Hepatocyte (in vitro differentiated cells): ENCODE measurements at regions not wholly inside any gene's neighbourhood (a gene's known extent, or its start where the extent isn't known, plus 50 kb on each side); places are given as distances from the start of the nearest gene placed in this dataset.

ENCODE experiments used
- DNase-seq: peaks from one replicate; pipeline ENCODE4 v3.0.0-alpha.2; 2016; ENCODE audit warnings: low spot score
- H2AFZ ChIP-seq: fragments of 200-600 bp; sonication (generic); 2 replicates; pipeline ENCODE4 v1.6.0; 2016; ENCODE audit warnings: antibody characterized with exemption, mild to moderate bottlenecking
- H3K27ac ChIP-seq: fragments of 200-600 bp; sonication (generic); 2 replicates; pipeline ENCODE4 v1.5.1; 2016; ENCODE audit warnings: mild to moderate bottlenecking
- H3K27me3 ChIP-seq: fragments of 200-600 bp; sonication (generic); 2 replicates; pipeline ENCODE4 v1.6.1; 2016
- H3K36me3 ChIP-seq: fragments of 200-600 bp; sonication (generic); replicated peaks from 2 replicates; pipeline ENCODE4 v1.5.1; 2016; ENCODE audit warnings: low read depth; ENCODE audit not compliant: insufficient read depth
- H3K4me1 ChIP-seq: fragments of 200-600 bp; sonication (generic); 2 replicates; pipeline ENCODE4 v1.5.1; 2016; ENCODE audit warnings: mild to moderate bottlenecking, moderate library complexity; ENCODE audit not compliant: insufficient read depth
- H3K4me2 ChIP-seq: fragments of 200-600 bp; sonication (generic); 2 replicates; pipeline ENCODE4 v1.6.0; 2016
- H3K4me3 ChIP-seq: fragments of 200-600 bp; sonication (generic); 2 replicates; pipeline ENCODE4 v1.5.1; 2016; ENCODE audit warnings: mild to moderate bottlenecking
- H3K79me2 ChIP-seq: fragments of 200-600 bp; sonication (generic); 2 replicates; pipeline ENCODE4 v1.6.0; 2017; ENCODE audit warnings: mild to moderate bottlenecking
- H3K9me2 ChIP-seq: fragments of 200-600 bp; sonication (generic); replicated peaks from 2 replicates; pipeline ENCODE4 v1.6.0; 2017; ENCODE audit warnings: mild to moderate bottlenecking; ENCODE audit not compliant: insufficient read depth
- H3K9me3 ChIP-seq: fragments of 200-600 bp; sonication (generic); 2 replicates; pipeline ENCODE4 v1.5.1; 2016; ENCODE audit warnings: low read depth, mild to moderate bottlenecking
- H4K20me1 ChIP-seq: fragments of 200-600 bp; sonication (generic); 2 replicates; pipeline ENCODE4 v1.6.0; 2016; ENCODE audit warnings: mild to moderate bottlenecking; ENCODE audit not compliant: insufficient read depth, poor library complexity, severe bottlenecking
- EZH2 ChIP-seq: fragments of 200-600 bp; sonication (generic); IDR thresholded peaks from 2 replicates; pipeline ENCODE4 v1.6.1; 2016; ENCODE audit warnings: antibody characterized with exemption, mild to moderate bottlenecking, borderline replicate concordance
- EZH2phosphoT487 ChIP-seq: fragments of 200-600 bp; sonication (generic); IDR thresholded peaks from one replicate; pipeline ENCODE4 v1.6.1; 2018; ENCODE audit warnings: antibody characterized with exemption, mild to moderate bottlenecking, low read depth, moderate library complexity; ENCODE audit not compliant: unreplicated experiment, severe bottlenecking
- WGBS: methylation state at CpG from one replicate; pipeline ENCODE4 v1.1.6; 2016; ENCODE audit warnings: low lambda C conversion rate; ENCODE audit errors: missing lambda C conversion rate; 5-methylcytosine and 5-hydroxymethylcytosine counted together
- TF ChIP-seq, protein P1 (sequence below): fragments of 200-600 bp; sonication (generic); IDR thresholded peaks from 2 replicates; pipeline ENCODE4 v1.5.1; 2016; ENCODE audit warnings: antibody characterized with exemption, mild to moderate bottlenecking; ENCODE audit not compliant: poor library complexity

GRCh38 chr9:118896324-118897000 is 472.8 kb downstream of the BRINP1 start:
- no peaks in the 10 kb centered on the region for H3K27me3 ChIP-seq
- no peaks in the 10 kb centered on the region for H3K79me2 ChIP-seq
- no peak overlapping the region for H3K27ac ChIP-seq
- DNase-seq = no peak
- H3K9me2 ChIP-seq = no peaks in the 10 kb centered on the region
- no peak overlapping the region for H2AFZ ChIP-seq
- H3K9me3 ChIP-seq = no peaks in the 10 kb centered on the region
- H3K36me3 ChIP-seq = no peaks in the 10 kb centered on the region
- H3K4me1 ChIP-seq = no peaks in the 10 kb centered on the region
- 92% methylated on average over 4 of the region's 4 CpGs for WGBS
- H4K20me1 ChIP-seq = no peaks in the 10 kb centered on the region
- no peak overlapping the region for H3K4me2 ChIP-seq
- H3K4me3 ChIP-seq = no peak overlapping the region
- TF ChIP-seq, protein P1, sequence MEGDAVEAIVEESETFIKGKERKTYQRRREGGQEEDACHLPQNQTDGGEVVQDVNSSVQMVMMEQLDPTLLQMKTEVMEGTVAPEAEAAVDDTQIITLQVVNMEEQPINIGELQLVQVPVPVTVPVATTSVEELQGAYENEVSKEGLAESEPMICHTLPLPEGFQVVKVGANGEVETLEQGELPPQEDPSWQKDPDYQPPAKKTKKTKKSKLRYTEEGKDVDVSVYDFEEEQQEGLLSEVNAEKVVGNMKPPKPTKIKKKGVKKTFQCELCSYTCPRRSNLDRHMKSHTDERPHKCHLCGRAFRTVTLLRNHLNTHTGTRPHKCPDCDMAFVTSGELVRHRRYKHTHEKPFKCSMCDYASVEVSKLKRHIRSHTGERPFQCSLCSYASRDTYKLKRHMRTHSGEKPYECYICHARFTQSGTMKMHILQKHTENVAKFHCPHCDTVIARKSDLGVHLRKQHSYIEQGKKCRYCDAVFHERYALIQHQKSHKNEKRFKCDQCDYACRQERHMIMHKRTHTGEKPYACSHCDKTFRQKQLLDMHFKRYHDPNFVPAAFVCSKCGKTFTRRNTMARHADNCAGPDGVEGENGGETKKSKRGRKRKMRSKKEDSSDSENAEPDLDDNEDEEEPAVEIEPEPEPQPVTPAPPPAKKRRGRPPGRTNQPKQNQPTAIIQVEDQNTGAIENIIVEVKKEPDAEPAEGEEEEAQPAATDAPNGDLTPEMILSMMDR = no peak
- TF ChIP-seq EZH2 (no peak), EZH2phosphoT487 (no peak)

- no peaks in the 10 kb centered on the region for H3K36me3 ChIP-seq
- H3K4me3 ChIP-seq = no peak overlapping the region
- no peak overlapping the region for H3K4me2 ChIP-seq
- no peaks in the 10 kb centered on the region for H3K79me2 ChIP-seq
- TF ChIP-seq EZH2phosphoT487 (no peak), EZH2 (no peak)
- TF ChIP-seq, protein P1 = no peak
- H3K4me1 ChIP-seq = no peaks in the 10 kb centered on the region
- no peaks in the 10 kb centered on the region for H4K20me1 ChIP-seq
- no peaks in the 10 kb centered on the region for H3K9me2 ChIP-seq
- DNase-seq = no peak
- no peak overlapping the region for H2AFZ ChIP-seq
- no peaks in the 10 kb centered on the region for H3K27me3 ChIP-seq
- no peak overlapping the region for H3K27ac ChIP-seq
- H3K9me3 ChIP-seq = no peaks in the 10 kb centered on the region
Measured at GRCh38 chr9:118918180-118918579, 451.1 kb downstream of the BRINP1 start.

DNA sequence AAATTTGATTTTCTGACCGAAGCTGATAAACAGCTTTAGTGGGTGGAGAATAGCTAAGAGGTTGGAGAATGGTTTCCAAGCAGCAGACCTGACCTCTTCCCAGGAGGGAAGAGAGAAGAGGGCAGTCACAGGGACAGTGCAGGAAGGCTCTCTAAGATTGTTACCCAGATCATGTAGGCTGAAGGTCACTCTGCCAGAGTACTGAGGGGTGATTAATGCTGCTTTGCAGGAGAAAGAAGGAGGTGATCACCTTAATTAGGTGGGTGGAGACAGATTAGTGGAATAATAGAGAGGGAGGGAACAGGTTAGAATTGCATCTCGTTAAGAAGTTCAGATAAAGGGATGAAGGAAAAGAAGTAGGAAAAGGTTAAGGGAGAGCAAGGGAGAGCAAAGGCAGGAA is 440.5 kb downstream of the BRINP1 start:
- Histone ChIP-seq H3K36me3 (no peaks in the 10 kb centered on the region), H3K27ac (no peak overlapping the region), H2AFZ (no peak overlapping the region), H3K9me3 (no peaks in the 10 kb centered on the region), H3K4me3 (no peak overlapping the region), H4K20me1 (no peaks in the 10 kb centered on the region), H3K4me2 (no peak overlapping the region), H3K9me2 (no peaks in the 10 kb centered on the region), H3K27me3 (no peaks in the 10 kb centered on the region), H3K4me1 (no peaks in the 10 kb centered on the region), H3K79me2 (no peaks in the 10 kb centered on the region)
- no peak for DNase-seq
- TF ChIP-seq EZH2phosphoT487 = no peak
- no peak for TF ChIP-seq EZH2
- TF ChIP-seq, protein P1 = no peak
- WGBS = 38% methylated on average over 2 of the region's 2 CpGs
